HG03439 (cell line): ENCODE measurements at regions not wholly inside any gene's neighbourhood (a gene's known extent, or its start where the extent isn't known, plus 50 kb on each side); places are given as distances from the start of the nearest gene placed in this dataset.
"Not testable (repeated sequence)": the region's sequence is repeated elsewhere in the genome, so short reads cannot be mapped to it uniquely, and the experiment has no call there.

Experiments used
- ATAC-seq: cut with Tn5 transposase; IDR thresholded peaks from one replicate; pipeline ENCODE4 v1.9.1; 2021; ENCODE audit warnings: mild to moderate bottlenecking, moderate library complexity; ENCODE audit not compliant: unreplicated experiment

DNA sequence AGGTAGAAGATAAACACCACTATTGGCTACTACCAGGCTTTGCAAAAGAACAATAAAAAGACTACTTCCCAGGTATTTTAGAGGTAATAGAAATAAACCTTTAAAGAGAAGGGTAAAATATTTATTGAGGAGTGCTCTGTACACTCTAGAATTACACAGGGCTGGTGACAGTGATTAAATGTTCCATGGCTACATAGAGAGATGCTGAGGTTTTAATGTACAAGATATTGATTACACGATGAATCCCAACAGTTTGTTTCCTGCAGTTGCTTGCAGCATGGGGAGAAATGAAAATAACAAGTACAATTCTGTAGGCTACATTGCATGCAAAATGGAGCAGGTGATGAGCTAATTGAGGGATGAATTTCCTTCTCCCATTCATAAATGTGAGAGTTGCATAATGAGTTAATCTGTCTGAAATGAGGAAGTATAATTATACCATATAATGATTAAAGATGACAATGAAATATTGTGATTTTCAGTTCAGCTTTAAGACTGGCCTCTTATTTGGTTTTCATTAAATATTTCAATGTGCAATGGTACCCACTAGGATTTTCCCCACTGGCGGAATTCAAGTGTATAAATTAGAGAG lies 266.1 kb downstream of the SOCS6 start:
- no peak for ATAC-seq

DNA sequence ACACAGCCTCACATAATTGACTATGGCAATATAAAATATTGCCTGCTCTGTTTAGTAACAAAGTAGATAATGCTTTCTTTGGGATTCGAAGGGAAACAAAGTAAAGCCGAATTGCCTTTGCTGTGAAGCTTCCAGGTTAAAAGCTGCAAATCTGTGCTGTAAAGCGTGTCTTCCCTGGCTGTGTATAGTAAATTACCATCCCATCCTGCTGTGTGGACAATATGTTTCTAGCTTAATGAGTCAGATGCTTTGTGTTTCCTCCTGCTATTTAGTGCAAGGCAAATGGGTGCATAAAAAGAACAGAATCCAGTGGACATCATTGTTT lies 265.1 kb downstream of the SOCS6 start:
- no peak for ATAC-seq

DNA sequence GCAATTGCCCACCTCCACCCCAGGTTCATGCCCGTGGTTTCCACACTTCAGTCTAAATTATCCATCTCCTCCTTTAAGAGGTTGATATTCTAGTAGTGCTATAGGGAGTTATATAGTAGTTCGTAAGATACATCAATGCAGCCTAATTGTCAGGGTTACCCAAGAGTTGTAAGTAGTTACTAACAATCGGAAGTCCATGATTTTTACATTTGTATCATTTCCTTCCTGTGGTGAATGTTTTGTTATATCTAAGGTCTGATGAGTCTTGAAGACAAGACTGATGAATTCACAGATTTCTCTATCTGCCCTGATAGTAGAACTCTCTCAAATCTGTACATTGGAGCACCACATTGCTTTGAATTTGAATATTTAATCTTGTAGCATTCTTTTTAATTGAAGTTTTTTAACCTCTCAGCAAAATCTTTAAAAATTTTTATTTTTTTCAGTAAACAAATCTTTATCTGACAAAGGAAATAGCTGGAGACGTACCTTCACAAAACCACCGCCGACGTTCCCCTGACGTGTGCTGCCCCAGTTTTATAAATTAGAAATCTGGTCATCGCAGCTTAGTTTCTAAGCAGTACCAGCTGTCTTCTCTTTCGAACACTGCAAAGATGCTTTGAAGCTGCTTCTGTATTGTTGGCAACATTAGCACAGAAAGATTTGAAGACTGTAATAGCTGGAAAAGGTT lies 264.5 kb downstream of the SOCS6 start:
- no peak for ATAC-seq

DNA sequence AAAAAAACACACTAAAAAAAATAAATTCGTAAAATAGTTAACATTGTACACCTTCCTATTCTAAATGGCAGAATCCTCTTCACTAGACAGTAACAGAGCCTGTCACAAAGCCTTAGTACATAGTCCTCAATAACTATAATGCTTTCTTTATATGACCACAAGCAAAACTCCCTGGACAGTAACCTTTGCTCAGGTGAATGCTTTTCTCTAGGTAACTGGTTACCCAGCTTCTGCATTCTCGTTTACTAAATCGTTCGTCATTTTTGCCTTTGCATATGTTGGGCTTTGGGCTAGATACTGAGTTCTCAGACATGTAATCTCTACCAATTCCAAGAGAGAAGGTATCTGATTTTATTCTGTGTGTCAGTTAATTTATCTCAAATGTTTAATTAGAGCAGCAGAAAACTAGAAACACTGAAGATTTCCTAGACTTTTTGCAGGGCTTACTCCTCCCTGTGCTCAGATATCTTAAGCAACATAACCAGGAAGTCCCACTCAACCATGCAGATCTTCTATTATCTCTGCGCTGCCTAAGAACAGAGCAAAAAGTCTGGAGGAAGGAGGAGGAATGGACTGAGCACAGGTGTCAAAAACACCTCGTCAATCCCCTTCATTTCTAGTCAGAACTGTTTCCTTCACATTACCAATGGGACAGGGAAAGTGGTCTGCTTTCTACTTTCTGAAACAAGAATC lies 247.7 kb downstream of the SOCS6 start:
- no peak for ATAC-seq

DNA sequence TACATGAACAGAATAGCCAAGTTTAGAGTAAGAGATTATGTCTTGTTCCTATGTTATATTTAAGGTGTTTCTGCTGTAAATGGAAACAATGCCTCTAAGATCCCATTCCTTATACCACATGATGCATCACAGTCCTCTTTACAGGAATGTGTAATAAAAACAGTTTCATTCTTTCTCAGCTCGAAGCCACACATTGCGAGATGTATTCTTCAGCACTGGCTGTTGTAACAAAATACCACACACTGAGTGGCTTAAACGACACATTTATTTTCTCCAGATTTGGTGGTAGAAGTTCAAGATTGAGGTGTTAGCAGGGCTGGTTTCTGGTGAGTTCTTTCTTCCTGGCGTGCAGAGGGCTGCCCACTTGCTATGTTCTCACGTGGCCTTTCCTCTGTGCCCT lies 246.2 kb downstream of the SOCS6 start:
- ATAC-seq, result no peak

DNA sequence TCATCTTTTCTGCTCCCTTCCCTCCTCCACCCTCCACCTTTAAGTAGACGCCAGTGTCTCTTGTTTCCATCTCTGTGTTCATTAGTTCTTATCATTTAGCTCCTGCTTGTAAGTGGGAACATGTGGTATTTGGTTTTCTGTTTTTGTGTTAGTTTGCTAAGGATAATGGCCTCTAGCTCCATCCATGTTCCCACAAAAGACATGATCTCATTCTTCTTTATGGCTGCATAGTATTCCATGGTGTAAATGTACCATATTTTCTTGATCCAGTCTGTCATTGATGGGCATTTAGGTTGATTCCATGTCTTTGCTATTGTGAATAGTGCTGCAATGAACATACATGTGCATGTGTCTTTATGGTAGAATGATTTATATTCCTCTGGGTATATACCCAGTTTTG lies 236.5 kb downstream of the SOCS6 start:
- ATAC-seq, result not testable (repeated sequence)

DNA sequence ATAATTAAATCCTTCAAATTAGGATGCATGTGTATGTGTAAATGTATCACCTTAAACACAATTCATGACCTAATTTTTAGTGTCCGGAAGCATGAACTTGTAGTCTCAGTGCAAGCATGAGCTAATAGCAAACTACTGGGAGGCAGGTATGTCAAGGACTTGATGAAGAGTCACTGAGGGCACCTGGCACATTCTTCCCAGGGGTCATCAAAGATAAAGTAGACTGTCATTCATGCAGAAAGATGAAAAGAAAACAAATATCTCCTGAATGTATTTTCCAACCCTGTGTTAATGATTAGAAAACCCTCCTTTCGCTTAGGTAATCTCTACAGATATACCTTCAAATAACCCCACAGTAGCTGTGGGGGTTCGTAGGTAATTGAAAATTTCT lies 234.9 kb downstream of the SOCS6 start:
- ATAC-seq, result no peak

DNA sequence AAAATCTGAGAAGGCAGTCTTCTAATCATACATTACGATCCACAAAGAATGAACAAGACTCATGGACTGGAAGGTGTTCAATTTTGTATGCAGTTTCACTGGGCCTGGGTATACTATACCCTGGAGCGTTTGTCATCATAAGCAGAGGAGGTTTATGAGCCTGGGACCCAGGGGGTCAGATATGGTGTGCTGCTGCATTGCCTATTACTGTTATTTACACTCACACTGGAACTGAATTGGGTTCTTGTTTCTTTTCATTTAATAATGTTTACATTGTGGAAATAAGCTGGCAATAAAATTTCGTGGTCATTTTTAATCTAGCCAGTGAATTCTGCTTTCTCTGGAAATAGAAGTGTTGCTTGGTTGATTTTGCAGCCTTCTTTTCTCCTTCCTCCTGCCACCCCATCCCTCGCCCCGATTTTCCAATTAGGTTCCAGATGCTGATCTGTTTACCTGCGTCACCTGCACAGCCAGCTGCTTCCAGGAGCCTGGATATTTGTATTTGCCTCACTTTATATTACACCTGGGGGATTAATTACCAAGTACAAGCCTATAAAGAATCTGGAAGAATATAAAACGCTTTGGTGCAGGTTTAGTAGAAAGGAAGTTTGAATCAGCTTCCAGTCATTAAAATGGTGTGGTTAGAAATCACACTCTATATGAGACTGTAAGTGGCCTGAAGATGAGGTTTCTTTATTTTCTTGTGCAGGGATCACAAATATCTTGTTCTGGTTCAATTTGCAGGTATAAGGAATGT lies 234.4 kb downstream of the SOCS6 start:
- ATAC-seq, result no peak

DNA sequence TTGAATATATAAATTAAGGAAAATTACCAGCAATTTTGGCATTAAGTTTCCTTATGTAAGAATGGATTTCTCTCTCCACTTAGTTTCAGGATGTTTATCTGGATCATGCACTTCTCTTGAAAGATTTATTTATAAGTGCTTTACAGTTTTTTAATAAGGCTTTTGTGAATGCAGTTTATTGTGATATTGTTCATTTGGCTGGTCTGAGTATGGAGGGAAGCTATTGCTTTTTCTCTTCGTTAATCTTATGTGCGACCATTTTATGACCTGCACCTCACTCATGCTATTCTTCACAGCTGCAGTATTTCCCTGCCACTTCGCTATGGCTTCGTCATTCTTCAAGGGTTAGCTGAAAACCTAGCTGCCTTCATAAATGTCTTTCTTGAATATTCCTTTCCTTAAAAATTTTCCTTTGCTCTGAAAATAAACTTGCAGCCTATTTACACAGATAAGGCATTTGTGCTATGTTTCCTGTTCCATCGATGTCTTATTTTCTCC lies 233.4 kb downstream of the SOCS6 start:
- no peak for ATAC-seq

DNA sequence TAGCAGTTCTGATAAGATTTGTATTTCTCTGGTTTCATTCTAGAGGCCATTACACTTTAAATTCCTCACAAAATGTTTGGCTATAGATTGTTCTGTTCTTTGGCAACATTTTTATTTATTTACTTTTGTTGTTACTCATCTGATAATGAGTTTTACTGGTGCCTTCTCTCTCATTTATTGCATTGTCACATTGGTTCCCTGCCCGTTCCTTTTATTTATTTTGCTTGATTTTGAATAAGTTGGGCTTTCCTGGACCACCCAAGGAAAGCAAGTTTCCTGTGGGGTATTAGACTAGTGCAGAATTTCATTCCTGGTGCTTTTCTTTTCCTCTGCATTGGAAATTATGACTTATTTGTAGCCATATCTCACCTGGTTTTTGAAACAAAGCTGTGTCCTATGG lies 232.0 kb downstream of the SOCS6 start:
- no peak for ATAC-seq

DNA sequence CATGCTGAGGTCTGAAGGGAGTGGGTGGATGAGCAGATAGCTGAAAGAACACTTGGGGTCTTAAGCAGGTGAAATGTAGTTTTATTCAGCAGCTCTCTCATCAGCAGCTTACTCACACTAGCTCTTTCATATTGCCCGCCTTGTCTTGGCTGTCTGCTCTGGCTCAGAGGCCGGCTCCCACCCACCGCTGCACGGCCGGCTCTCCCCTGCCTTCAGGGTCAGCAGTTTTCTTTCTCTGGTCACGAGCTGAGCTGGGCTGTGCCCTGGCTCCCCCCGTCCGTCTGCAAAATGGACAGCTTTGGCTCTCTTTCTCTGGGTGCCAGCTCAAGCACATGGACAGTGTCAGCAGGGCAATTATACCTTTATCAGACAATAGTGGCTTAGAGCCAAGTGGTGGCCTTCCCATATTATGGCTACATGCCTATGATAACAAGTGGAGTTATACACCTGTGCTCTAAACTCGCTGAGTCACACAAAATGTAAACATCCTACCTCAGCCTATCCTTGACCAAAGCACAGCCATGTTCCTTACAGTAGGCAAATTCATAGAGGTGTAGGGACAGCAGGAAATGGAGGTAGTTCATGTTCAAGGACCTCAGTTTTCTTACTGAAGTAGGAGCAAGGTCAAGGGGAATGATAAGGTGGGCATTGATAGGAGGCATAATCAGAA lies 224.8 kb downstream of the SOCS6 start:
- no peak for ATAC-seq

DNA sequence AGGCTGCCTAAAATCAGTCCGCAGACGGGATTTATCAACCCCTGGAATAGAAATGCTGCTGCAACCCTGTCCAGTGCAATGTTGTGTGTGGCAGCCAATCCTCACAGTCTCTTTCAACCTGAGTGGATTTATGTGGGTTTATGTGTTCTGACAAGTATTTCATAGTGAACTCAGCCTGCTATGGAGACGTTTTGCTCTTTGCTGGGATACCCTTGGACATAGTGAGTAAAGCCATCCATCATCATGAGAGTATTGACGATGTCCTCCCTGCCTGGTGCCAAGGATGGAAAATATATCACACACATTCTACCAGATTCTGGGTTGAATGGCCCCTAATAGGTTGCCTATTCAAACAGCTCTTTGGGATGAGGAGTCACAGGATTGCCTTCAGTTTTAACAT lies 219.1 kb downstream of the SOCS6 start:
- ATAC-seq, result no peak

DNA sequence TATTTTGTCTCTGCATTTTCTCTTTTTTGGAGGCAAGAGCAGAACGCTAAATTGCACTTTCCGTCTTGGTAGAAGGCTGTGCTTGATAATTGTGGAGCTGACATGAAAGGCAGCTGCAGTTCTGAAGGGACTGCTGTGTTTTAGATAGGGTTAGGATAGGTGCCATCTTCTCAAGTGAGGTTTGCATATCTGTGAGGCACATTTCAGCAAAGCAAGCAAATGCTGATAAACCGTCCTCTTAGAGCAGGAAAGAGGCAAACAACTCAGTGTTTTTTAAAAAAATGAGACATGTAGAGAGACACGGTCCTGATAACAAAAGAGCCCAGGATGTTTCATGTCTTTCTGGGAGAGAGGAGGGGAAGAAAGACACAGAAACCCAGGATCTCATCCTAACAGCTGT lies 217.7 kb downstream of the SOCS6 start:
- ATAC-seq, result no peak

DNA sequence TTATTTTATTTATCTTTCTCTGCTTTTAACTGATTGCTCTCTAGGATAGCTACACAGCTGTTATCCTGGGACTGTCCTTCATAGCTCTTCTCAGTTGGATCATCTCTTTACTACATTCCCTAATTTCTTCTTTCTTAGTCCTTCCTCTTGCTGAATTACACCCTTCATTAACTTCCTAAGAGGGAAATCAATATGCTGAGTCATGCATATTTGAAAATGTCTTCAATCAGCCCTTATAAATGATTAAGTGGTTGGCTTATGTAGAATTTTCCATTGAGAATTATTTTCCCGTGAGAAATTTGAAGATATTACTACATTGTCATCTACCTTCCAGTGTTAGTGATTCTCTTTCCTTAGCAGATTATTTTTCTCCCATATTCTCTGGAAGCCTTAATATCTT lies 214.2 kb downstream of the SOCS6 start:
- ATAC-seq, result no peak

DNA sequence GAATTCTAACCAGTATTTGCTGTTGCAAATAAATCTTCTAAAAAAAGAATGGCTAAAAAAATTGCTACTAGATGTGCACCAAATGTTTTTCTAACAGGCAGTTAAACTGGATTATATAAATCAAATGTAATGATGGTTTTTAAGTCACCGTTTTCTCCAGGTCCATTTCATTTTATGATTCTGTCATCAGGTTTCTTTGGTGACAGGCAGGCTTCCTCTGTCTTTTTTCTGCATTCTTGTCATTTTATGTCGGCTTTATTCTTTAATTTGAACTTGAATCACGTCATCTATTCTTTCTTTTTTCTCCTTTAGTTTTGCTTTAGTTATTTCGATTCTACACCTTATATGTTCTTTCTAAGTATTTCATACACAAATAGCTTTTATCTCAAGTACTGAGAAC lies 212.5 kb downstream of the SOCS6 start:
- ATAC-seq, result no peak

DNA sequence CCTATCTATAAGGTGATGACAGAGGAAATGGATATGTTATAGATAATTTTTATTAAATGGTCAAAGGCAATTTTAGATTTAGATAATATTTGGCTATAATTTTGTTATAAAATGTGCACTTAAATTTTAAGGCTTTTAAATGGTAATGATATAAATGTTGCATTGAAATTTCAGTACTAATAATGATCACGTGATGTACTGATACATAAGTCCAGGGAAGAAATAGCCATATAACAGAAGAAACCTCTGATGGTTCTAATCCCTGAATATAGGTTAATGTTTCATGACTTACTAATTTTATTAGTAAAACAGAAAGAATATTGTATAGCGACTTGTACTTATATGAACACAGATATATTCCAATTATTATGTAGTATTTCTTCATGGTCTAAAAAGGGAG lies 211.9 kb downstream of the SOCS6 start:
- ATAC-seq, result no peak

DNA sequence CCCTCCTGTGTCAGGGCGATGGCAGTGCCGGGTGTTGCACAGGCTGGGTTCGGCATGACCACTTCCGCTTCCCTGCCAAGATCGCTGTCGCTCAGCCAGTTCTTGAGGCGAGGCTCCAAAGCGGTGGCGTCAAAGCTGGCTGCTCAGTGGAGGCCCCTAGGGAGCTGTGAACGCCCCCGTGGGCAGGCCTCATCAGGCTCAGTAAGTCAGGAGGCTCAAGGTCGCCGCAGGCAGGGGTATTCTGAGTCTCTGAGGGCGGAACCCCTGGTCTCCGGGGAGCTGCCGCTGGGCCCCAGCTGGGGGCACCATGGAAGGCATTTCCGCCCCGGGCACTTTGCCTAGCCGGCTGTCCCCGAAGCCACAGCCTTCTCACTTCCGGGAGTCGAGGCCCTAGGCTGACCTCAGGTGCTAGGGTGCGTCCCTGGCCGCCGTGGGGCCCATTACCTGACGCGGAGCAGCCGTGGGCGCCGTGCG lies 210.4 kb downstream of the SOCS6 start:
- no peak for ATAC-seq

DNA sequence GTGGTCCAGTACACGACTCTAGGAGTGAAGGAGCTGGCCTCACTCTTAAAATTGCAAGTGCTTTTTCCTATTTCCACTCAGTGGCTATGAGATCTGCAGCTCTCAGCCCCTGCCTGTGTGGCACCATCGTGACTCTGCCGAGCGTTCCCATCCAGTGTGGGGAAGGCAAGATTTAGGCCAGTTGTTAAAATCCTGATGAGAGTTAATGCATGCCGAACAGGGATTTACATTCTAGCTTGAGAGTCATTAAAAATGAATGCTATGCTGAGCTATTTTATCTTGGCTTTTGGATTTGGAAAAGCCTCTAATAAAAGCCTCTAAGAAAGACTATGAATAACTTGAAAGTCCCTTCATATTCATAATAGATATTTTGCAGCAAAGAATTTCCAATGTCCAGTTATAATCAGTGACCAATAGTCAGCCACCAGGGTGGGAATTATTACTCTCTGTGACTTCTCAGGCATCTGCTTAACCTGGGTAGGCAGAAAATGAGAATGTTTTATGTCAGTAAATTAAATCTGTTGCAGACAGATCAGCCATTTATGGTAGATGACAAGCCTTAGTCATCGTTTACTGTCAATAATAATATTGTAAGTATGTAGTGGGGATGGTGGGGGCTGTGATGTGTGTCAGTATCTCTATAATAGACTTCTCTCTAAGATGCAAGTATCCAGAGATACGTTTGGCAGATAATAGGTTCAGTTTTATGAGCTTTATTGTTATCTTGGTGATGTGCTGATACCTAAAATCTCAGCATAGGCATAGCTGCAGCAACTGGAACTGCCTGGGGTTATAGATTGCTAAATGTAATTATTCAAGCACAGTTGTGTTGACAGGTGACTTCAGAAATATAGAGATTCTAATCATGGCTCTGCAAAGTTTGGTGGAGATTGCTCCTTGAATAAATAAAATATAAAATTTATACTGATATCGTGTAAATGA lies 207.8 kb downstream of the SOCS6 start:
- ATAC-seq, result no peak

DNA sequence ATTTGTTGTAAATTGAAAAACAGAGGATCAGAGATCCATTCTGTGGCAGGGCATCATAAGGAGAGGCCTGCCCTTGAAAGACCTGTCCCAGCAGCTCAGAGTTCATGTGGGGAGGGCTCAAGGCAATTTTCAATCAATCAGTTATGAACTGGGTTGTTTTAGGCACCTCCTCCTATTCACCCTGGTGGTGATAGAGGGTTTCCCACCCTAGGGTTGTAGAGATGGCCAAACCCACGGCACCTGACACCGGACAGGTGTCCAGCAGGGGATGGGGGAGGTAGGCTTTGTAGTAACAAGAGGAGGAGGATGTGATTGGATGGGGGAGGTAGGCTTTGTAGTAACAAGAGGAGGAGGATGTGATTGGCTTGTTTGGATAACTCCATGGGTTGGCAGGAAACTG lies 205.7 kb downstream of the SOCS6 start:
- no peak for ATAC-seq

DNA sequence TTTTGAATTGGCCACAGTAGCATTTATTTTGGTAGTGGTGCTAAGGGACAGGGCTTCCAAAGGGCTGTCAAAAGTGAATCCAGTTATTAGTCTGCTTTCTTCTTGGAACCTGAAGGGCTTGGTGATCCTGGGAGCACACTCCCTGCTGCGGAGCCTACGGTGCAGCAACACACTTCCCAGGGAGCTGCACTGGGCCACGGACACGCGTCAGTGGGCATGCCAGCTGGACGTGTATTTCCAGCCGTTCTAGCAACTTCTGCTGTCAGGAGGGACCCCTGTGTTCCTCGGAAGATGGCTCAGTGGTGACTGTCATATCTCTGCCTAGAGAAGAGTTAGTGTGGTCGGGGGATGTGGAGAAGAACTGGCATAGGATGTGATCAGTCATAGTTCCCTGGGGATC lies 204.6 kb downstream of the SOCS6 start:
- no peak for ATAC-seq
